Osteocyte (in vitro differentiated cells): ENCODE measurements at regions not wholly inside any gene's neighbourhood (a gene's known extent, or its start where the extent isn't known, plus 50 kb on each side); places are given as distances from the start of the nearest gene placed in this dataset.
A peak's percentile ranks its signal among the peaks of the same experiment; 100 is the strongest.

Experiments
- DNase-seq: peaks from one replicate; pipeline ENCODE4 v3.0.0; 2021; ENCODE audit warnings: mixed read lengths; ENCODE audit not compliant: unreplicated experiment; ENCODE audit errors: extremely low spot score
- H3K27ac Mint-ChIP-seq: one replicate; pipeline ENCODE4 v1.8.0; 2021; ENCODE audit warnings: mild to moderate bottlenecking, mixed read lengths; ENCODE audit not compliant: unreplicated experiment
- H3K27me3 Mint-ChIP-seq: one replicate; pipeline ENCODE4 v1.8.0; 2021; ENCODE audit warnings: mixed read lengths; ENCODE audit not compliant: unreplicated experiment
- H3K36me3 Mint-ChIP-seq: one replicate; pipeline ENCODE4 v1.8.0; 2021; ENCODE audit warnings: mixed read lengths; ENCODE audit not compliant: unreplicated experiment
- H3K4me1 Mint-ChIP-seq: one replicate; pipeline ENCODE4 v1.8.0; 2021; ENCODE audit warnings: mixed read lengths; ENCODE audit not compliant: unreplicated experiment
- H3K4me3 Mint-ChIP-seq: one replicate; pipeline ENCODE4 v1.8.0; 2021; ENCODE audit warnings: mild to moderate bottlenecking, moderate library complexity, mixed read lengths; ENCODE audit not compliant: unreplicated experiment
- H3K9me3 Mint-ChIP-seq: one replicate; pipeline ENCODE4 v1.8.0; 2021; ENCODE audit warnings: mixed read lengths; ENCODE audit not compliant: unreplicated experiment
- CTCF ChIP-seq: fragments of 200-600 bp; sonication (generic); IDR thresholded peaks from 2 replicates; pipeline ENCODE4 v1.5.0; 2021; ENCODE audit warnings: antibody characterized with exemption, mild to moderate bottlenecking, moderate library complexity

DNA sequence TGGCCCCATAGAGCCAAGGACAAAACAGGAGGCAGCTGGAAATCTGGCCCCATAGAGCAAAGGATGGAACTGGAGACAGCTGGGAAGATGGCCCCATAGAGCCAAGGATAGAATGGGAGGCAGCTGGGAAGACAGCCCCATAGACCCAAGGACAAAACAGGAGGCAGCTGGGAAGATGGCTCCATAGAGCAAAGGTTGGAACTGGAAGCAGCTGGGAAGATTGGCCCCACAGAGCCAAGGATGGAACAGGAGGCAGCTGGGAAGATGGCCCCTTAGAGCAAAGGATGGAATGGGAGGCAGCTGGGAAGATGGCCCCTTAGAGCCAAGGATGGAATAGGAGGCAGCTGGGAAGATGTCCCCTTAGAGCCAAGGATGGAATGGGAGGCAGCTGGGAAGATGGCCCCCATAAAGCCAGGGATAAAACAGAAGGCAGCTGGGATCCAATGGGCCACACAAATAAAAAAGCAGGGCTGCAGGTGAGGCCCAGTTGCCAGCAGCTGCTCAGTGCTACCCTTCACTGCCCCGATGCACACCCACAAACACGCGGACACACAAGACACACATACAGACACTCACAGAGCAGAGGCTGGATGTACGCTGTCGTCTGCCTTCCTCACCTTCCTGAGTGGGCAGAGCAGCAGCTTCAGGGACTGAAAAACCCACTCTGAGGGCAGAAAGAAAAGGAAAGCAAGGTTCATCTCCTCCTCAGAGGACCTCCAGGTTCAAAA lies 505.4 kb upstream of the MYT1L start:
- peaks cover 35% of the 10 kb centered on the region for H3K9me3 Mint-ChIP-seq
- H3K27ac Mint-ChIP-seq: no peak overlapping the region
- no peaks in the 10 kb centered on the region for H3K36me3 Mint-ChIP-seq
- no peaks in the 10 kb centered on the region for H3K4me1 Mint-ChIP-seq
- no peaks in the 10 kb centered on the region for H3K27me3 Mint-ChIP-seq
- peak; percentile 62 for DNase-seq
- no peak overlapping the region for H3K4me3 Mint-ChIP-seq
- no peak for TF ChIP-seq CTCF

DNA sequence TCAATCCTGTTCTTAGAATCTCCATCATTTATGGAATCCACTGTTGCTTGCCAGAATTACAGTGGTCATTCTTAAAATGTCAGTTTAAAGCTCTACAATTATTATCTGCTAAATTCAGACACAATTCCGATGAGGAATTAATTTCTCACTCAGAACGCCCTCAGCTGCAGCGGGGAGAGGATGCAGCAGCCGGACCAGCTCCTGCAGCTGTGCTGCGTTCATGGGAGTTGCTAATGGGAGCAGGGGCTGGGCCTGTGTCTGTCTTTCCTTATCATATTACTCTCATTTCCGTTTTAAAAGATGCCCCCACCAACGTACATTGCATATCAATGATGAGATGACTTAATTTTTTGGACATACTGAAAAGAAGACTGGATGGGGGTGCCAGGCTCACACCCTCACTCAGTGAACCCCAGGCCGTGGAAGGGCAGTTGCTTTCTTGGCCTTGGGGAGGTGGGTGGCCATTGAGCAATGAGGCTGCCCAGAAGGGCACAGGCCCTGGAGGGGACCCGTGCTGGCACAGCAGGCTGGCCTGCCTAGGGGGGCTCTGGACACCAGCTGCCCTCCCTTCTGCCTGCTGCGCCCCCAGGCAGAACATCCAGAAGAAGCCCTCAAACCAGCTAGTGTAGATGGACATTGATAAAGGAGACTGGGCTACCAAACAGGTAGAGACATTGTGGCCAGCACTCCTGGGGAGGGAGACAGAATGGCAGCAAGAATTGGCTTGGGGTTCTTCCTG lies 503.6 kb upstream of the MYT1L start:
- no peak for TF ChIP-seq CTCF
- H3K27ac Mint-ChIP-seq: no peak overlapping the region
- peaks cover 40% of the 10 kb centered on the region for H3K9me3 Mint-ChIP-seq
- no peak overlapping the region for H3K4me3 Mint-ChIP-seq
- DNase-seq: peak; percentile 74
- no peaks in the 10 kb centered on the region for H3K27me3 Mint-ChIP-seq
- no peaks in the 10 kb centered on the region for H3K36me3 Mint-ChIP-seq
- no peaks in the 10 kb centered on the region for H3K4me1 Mint-ChIP-seq

GRCh38 chr2:2834105-2834504 lies 503.0 kb upstream of the MYT1L start:
- Mint-ChIP-seq H3K27me3 (no peaks in the 10 kb centered on the region), H3K4me1 (no peaks in the 10 kb centered on the region), H3K4me3 (no peak overlapping the region), H3K9me3 (peaks cover 40% of the 10 kb centered on the region), H3K27ac (no peak overlapping the region), H3K36me3 (no peaks in the 10 kb centered on the region)
- no peak for TF ChIP-seq CTCF
- DNase-seq: peak; percentile 80

GRCh38 chr2:2832657-2833056 lies 501.6 kb upstream of the MYT1L start:
- H3K9me3 Mint-ChIP-seq: peaks cover 33% of the 10 kb centered on the region
- H3K36me3 Mint-ChIP-seq: no peaks in the 10 kb centered on the region
- no peaks in the 10 kb centered on the region for H3K27me3 Mint-ChIP-seq
- DNase-seq: peak; percentile 48
- no peaks in the 10 kb centered on the region for H3K4me1 Mint-ChIP-seq
- no peak overlapping the region for H3K27ac Mint-ChIP-seq
- no peak overlapping the region for H3K4me3 Mint-ChIP-seq
- TF ChIP-seq CTCF: no peak

- H3K27ac Mint-ChIP-seq: no peak overlapping the region
- peak; percentile 63 for DNase-seq
Observed at GRCh38 chr2:2831633-2832032, 500.6 kb upstream of the MYT1L start.

More at GRCh38 chr2:2831633-2832032, 500.6 kb upstream of the MYT1L start:
- no peaks in the 10 kb centered on the region for H3K4me1 Mint-ChIP-seq
- no peaks in the 10 kb centered on the region for H3K36me3 Mint-ChIP-seq
- H3K9me3 Mint-ChIP-seq: peaks cover 33% of the 10 kb centered on the region
- no peak for TF ChIP-seq CTCF
- H3K4me3 Mint-ChIP-seq: no peak overlapping the region
- no peaks in the 10 kb centered on the region for H3K27me3 Mint-ChIP-seq
